NCI-H2196 (cell line): ENCODE measurements at regions not wholly inside any gene's neighbourhood (a gene's known extent, or its start where the extent isn't known, plus 50 kb on each side); places are given as distances from the start of the nearest gene placed in this dataset.
A peak's percentile ranks its signal among the peaks of the same experiment; 100 is the strongest.

Experiments
- DNase-seq: peaks from one replicate; lab custom pipeline; 2025; ENCODE audit not compliant: unreplicated experiment; lab: John Stamatoyannopoulos, UW

GRCh38 chr11:130817330-130817944 lies 98.8 kb downstream of the SNX19 start:
- DNase-seq, result peak; percentile 21

GRCh38 chr11:130819625-130820024 lies 96.7 kb downstream of the SNX19 start:
- no peak for DNase-seq
